ENCODE measurements at regions not wholly inside any gene's neighbourhood (a gene's known extent, or its start where the extent isn't known, plus 50 kb on each side); places are given as distances from the start of the nearest gene placed in this dataset.

DNA sequence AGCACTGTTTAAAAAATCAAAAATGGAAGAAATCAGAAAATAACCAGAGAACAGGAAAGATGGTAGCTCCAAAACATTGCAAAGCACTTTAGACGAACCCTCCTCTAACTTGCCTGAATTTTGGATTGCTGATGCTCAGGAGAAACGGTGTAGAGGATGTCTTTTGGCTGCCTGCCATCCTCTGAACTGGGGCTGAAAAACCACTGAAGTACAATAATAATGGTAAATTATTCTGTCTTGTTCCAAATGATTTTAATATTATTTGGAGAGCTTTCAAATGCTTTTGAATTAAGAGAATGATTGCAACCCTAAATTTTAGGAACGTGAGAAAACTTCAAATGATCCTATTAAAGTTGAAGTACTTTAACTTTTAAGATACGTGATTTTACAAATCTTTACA lies 167.3 kb upstream of the SLC13A1 start:
- TF ChIP-seq, protein P1, sequence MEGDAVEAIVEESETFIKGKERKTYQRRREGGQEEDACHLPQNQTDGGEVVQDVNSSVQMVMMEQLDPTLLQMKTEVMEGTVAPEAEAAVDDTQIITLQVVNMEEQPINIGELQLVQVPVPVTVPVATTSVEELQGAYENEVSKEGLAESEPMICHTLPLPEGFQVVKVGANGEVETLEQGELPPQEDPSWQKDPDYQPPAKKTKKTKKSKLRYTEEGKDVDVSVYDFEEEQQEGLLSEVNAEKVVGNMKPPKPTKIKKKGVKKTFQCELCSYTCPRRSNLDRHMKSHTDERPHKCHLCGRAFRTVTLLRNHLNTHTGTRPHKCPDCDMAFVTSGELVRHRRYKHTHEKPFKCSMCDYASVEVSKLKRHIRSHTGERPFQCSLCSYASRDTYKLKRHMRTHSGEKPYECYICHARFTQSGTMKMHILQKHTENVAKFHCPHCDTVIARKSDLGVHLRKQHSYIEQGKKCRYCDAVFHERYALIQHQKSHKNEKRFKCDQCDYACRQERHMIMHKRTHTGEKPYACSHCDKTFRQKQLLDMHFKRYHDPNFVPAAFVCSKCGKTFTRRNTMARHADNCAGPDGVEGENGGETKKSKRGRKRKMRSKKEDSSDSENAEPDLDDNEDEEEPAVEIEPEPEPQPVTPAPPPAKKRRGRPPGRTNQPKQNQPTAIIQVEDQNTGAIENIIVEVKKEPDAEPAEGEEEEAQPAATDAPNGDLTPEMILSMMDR (IDR thresholded peaks at IDR 0.05), result no peak
- TF ChIP-seq, protein P2, sequence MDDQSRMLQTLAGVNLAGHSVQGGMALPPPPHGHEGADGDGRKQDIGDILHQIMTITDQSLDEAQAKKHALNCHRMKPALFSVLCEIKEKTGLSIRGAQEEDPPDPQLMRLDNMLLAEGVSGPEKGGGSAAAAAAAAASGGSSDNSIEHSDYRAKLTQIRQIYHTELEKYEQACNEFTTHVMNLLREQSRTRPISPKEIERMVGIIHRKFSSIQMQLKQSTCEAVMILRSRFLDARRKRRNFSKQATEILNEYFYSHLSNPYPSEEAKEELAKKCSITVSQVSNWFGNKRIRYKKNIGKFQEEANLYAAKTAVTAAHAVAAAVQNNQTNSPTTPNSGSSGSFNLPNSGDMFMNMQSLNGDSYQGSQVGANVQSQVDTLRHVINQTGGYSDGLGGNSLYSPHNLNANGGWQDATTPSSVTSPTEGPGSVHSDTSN (IDR thresholded peaks at IDR 0.05), result no peak
- TF ChIP-seq, protein P3, sequence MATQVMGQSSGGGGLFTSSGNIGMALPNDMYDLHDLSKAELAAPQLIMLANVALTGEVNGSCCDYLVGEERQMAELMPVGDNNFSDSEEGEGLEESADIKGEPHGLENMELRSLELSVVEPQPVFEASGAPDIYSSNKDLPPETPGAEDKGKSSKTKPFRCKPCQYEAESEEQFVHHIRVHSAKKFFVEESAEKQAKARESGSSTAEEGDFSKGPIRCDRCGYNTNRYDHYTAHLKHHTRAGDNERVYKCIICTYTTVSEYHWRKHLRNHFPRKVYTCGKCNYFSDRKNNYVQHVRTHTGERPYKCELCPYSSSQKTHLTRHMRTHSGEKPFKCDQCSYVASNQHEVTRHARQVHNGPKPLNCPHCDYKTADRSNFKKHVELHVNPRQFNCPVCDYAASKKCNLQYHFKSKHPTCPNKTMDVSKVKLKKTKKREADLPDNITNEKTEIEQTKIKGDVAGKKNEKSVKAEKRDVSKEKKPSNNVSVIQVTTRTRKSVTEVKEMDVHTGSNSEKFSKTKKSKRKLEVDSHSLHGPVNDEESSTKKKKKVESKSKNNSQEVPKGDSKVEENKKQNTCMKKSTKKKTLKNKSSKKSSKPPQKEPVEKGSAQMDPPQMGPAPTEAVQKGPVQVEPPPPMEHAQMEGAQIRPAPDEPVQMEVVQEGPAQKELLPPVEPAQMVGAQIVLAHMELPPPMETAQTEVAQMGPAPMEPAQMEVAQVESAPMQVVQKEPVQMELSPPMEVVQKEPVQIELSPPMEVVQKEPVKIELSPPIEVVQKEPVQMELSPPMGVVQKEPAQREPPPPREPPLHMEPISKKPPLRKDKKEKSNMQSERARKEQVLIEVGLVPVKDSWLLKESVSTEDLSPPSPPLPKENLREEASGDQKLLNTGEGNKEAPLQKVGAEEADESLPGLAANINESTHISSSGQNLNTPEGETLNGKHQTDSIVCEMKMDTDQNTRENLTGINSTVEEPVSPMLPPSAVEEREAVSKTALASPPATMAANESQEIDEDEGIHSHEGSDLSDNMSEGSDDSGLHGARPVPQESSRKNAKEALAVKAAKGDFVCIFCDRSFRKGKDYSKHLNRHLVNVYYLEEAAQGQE (IDR thresholded peaks at IDR 0.05; ENCODE audit: low read depth, low read length), result no peak
- no peak for TF ChIP-seq EP300 (IDR thresholded peaks at IDR 0.05; ENCODE audit: borderline replicate concordance in 1 of 2, low read depth in 1 of 2, low read length in 1 of 2)
- no peak for TF ChIP-seq SMC3 (IDR thresholded peaks at IDR 0.05; ENCODE audit: low read depth, low read length)
- TF ChIP-seq POLR2AphosphoS5 (IDR thresholded peaks at IDR 0.05; ENCODE audit: low read depth, low read length), result no peak
- TF ChIP-seq CHD2 (IDR thresholded peaks at IDR 0.05; ENCODE audit: low read length, partially characterized antibody), result no peak
- TF ChIP-seq RXRA (IDR thresholded peaks at IDR 0.05; ENCODE audit: borderline replicate concordance, low read depth), result no peak
- no peak for TF ChIP-seq RAD21 (IDR thresholded peaks at IDR 0.05; ENCODE audit: low read length)
- TF ChIP-seq, protein P4, sequence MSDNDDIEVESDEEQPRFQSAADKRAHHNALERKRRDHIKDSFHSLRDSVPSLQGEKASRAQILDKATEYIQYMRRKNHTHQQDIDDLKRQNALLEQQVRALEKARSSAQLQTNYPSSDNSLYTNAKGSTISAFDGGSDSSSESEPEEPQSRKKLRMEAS (IDR thresholded peaks at IDR 0.05; ENCODE audit: low read depth), result no peak
- no peak for TF ChIP-seq SIN3A (IDR thresholded peaks at IDR 0.05; ENCODE audit: borderline replicate concordance, low read depth, low read length)
- no peak for TF ChIP-seq RCOR1 (IDR thresholded peaks at IDR 0.05; ENCODE audit: low read length)
- TF ChIP-seq TAF1 (IDR thresholded peaks at IDR 0.05; ENCODE audit: borderline replicate concordance, low read depth, low read length), result no peak
- no peak for TF ChIP-seq GABPA (IDR thresholded peaks at IDR 0.05; ENCODE audit: low read depth)

All from SK-N-SH (cell line).